Activated CD8-positive, alpha-beta T cell treated with anti-CD3 and anti-CD28 coated beads for 36 hours (primary cell): ENCODE measurements at regions not wholly inside any gene's neighbourhood (a gene's known extent, or its start where the extent isn't known, plus 50 kb on each side); places are given as distances from the start of the nearest gene placed in this dataset.

Source experiments
- ATAC-seq: fragments of 200-7000 bp; cut with Tn5 transposase; one replicate; pipeline ENCODE4 v1.10.0; 2021; ENCODE audit warnings: mild to moderate bottlenecking, moderate library complexity
- CTCF ChIA-PET: fragments of 350-600 bp; sonication (Branson Sonifier 250); formaldehyde crosslinking; loops from one replicate; lab custom pipeline; 2021; ENCODE audit warnings: antibody characterized with exemption; lab: Charles Lee
- POLR2A ChIA-PET: fragments of 350-600 bp; sonication (Branson Sonifier 250); formaldehyde crosslinking; loops from one replicate; lab custom pipeline; 2021; ENCODE audit warnings: antibody characterized with exemption; lab: Charles Lee
- DNase-seq: peaks from one replicate; pipeline ENCODE4 v3.0.0-alpha.2; 2020
- H3K27ac Mint-ChIP-seq: one replicate; pipeline ENCODE4 v1.8.0; 2021; ENCODE audit warnings: mild to moderate bottlenecking, mixed read lengths
- H3K27me3 Mint-ChIP-seq: one replicate; pipeline ENCODE4 v1.8.0; 2021; ENCODE audit warnings: mixed read lengths
- H3K36me3 Mint-ChIP-seq: one replicate; pipeline ENCODE4 v1.8.0; 2021; ENCODE audit warnings: low read depth, mixed read lengths
- H3K4me1 Mint-ChIP-seq: one replicate; pipeline ENCODE4 v1.8.0; 2021; ENCODE audit warnings: low read depth, mixed read lengths
- H3K4me3 Mint-ChIP-seq: one replicate; pipeline ENCODE4 v1.8.0; 2021; ENCODE audit warnings: mild to moderate bottlenecking, moderate library complexity, mixed read lengths
- H3K9me3 Mint-ChIP-seq: one replicate; pipeline ENCODE4 v1.8.0; 2021; ENCODE audit warnings: mixed read lengths
- CTCF ChIP-seq: fragments of 200-600 bp; IDR thresholded peaks from one replicate; pipeline ENCODE4 v1.8.0; 2022; ENCODE audit warnings: antibody characterized with exemption, mild to moderate bottlenecking
- intact Hi-C: fragments of 100-400 bp; cut with micrococcal nuclease; formaldehyde crosslinking; loops from one replicate; pipeline ENCODE4 v1.10.0; 2022

GRCh38 chr6:68546620-68547019 is 88.5 kb upstream of the ADGRB3 start:
- DNase-seq (no peak), ATAC-seq (no peak)
- H3K27me3 Mint-ChIP-seq = no peaks in the 10 kb centered on the region
- ChIA-PET POLR2A (no interaction called here), CTCF (no interaction called here)
- intact Hi-C loops = no loop called here
- no peak overlapping the region for H3K4me3 Mint-ChIP-seq
- no peak for TF ChIP-seq CTCF
- H3K4me1 Mint-ChIP-seq = no peaks in the 10 kb centered on the region
- H3K9me3 Mint-ChIP-seq = peaks cover 3% of the 10 kb centered on the region
- no peaks in the 10 kb centered on the region for H3K36me3 Mint-ChIP-seq
- H3K27ac Mint-ChIP-seq = no peak overlapping the region

- Mint-ChIP-seq H3K4me3 (no peak overlapping the region), H3K4me1 (no peaks in the 10 kb centered on the region), H3K9me3 (peaks cover 3% of the 10 kb centered on the region), H3K27ac (no peak overlapping the region), H3K27me3 (no peaks in the 10 kb centered on the region), H3K36me3 (no peaks in the 10 kb centered on the region)
- no peak for DNase-seq
- TF ChIP-seq CTCF = no peak
- ChIA-PET POLR2A (no interaction called here), CTCF (no interaction called here)
- intact Hi-C loops = no loop called here
- no peak for ATAC-seq
Measured at GRCh38 chr6:68544450-68544849, 90.6 kb upstream of the ADGRB3 start.

GRCh38 chr6:68533339-68533795 is 101.7 kb upstream of the ADGRB3 start:
- no peaks in the 10 kb centered on the region for H3K27me3 Mint-ChIP-seq
- no peak for DNase-seq
- ChIA-PET CTCF (no interaction called here), POLR2A (no interaction called here)
- intact Hi-C loops = no loop called here
- H3K36me3 Mint-ChIP-seq = no peaks in the 10 kb centered on the region
- H3K4me1 Mint-ChIP-seq = no peaks in the 10 kb centered on the region
- no peak for TF ChIP-seq CTCF
- H3K27ac Mint-ChIP-seq = no peak overlapping the region
- no peak for ATAC-seq
- H3K9me3 Mint-ChIP-seq = peaks cover 4% of the 10 kb centered on the region
- no peak overlapping the region for H3K4me3 Mint-ChIP-seq

GRCh38 chr6:68527691-68528090 is 107.4 kb upstream of the ADGRB3 start:
- no peaks in the 10 kb centered on the region for H3K36me3 Mint-ChIP-seq
- H3K9me3 Mint-ChIP-seq = peaks cover 7% of the 10 kb centered on the region

GRCh38 chr6:68506911-68507310 is 128.2 kb upstream of the ADGRB3 start:
- no peak for ATAC-seq
- Mint-ChIP-seq H3K9me3 (peaks cover 9% of the 10 kb centered on the region), H3K4me1 (no peaks in the 10 kb centered on the region), H3K4me3 (no peak overlapping the region), H3K36me3 (no peaks in the 10 kb centered on the region), H3K27ac (no peak overlapping the region), H3K27me3 (no peaks in the 10 kb centered on the region)
- no peak for DNase-seq
- ChIA-PET POLR2A (no interaction called here), CTCF (no interaction called here)
- intact Hi-C loops = no loop called here
- no peak for TF ChIP-seq CTCF

More at GRCh38 chr6:68527691-68528090, 107.4 kb upstream of the ADGRB3 start:
- intact Hi-C loops = no loop called here
- Mint-ChIP-seq H3K27me3 (no peaks in the 10 kb centered on the region), H3K4me3 (no peak overlapping the region), H3K27ac (no peak overlapping the region), H3K4me1 (no peaks in the 10 kb centered on the region)
- no peak for TF ChIP-seq CTCF
- CTCF ChIA-PET = no interaction called here
- POLR2A ChIA-PET = no interaction called here
- no peak for DNase-seq
- ATAC-seq = no peak
